GM12873 (cell line): ENCODE measurements at regions not wholly inside any gene's neighbourhood (a gene's known extent, or its start where the extent isn't known, plus 50 kb on each side); places are given as distances from the start of the nearest gene placed in this dataset.

Experiments
- CTCF ChIP-seq: IDR thresholded peaks from 2 replicates; pipeline ENCODE4 v1.5.1; 2012; ENCODE audit warnings: low read depth, mild to moderate bottlenecking, moderate library complexity, low read length, control low read depth; ENCODE audit not compliant: insufficient read depth; ENCODE audit errors: missing control alignments

GRCh38 chr9:2292733-2293132 is 277.6 kb downstream of the SMARCA2 start:
- no peak for TF ChIP-seq CTCF

DNA sequence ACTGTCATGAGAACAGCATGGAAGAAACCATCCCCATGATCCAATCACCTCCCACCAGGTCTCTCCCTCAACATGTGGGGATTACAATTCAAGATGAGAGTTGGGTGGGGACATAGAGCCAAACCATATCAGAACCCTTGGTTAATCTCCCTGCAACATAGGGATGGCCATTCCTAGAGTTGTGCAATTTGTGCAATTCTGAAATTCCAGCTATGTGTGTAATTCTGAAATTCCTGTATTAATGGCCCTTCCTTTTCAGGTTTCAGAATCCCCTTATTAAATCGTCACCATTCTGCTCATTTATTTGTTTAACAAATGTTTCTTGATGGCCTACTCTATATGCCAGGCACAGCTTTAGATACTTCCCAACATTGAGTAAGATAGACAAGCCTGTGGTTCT is 282.6 kb downstream of the SMARCA2 start:
- no peak for TF ChIP-seq CTCF

- TF ChIP-seq CTCF: no peak
Observed at GRCh38 chr9:2298217-2298616, 283.1 kb downstream of the SMARCA2 start.

DNA sequence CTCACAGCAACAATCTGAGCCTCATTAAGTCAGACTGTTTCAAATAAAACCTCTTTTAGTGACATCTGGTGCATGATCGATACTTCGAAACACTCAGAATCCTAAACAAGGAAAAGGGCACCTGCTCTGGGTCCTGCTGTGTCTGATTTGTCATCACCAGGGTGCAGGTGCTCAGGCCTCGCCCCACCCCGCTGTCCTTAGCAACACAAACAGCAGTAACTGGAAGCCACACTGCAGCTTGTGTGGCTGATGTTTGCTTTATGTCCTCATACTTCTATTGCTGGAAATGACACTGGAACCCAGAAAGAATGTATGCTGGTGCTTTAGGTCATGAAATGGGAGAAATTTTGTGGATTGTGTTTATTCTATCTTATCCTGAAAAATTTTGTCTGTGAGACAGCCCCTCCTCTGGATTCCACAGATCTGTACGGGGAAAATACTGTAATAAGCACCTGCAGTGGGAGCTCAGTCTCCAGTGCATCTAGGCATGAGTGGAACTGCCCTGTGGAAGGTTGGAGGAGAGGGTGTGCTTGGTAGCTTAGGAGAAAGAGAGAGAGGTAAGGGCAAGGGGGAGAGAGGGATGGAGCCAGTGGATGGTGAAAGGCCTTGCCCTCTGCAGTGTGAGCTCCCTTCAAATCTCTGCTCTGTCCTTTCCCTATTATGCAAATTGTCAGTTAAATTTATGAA is 284.2 kb downstream of the SMARCA2 start:
- TF ChIP-seq CTCF: no peak

DNA sequence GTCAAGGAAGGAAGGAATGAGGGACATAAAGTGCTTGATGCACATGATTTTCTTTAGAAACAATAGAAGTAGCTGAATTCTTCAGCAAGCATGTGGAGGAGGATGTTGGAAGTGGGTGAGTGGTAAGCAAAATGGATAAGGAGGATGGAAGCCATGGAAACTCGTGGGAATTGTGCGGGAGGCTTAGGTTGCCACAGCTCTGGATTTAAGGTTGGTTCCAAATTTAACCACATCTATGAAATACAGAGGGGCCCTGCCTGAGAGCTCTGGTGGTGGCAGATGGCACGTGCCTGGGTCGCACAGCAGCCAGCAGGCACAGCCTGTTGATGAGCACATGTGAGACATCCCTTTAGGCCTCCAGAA is 284.7 kb downstream of the SMARCA2 start:
- no peak for TF ChIP-seq CTCF

GRCh38 chr9:2300325-2300724 is 285.2 kb downstream of the SMARCA2 start:
- TF ChIP-seq CTCF: no peak

GRCh38 chr9:2302606-2303005 is 287.5 kb downstream of the SMARCA2 start:
- TF ChIP-seq CTCF: no peak
